Neural cell (in vitro differentiated cells): ENCODE measurements at regions not wholly inside any gene's neighbourhood (a gene's known extent, or its start where the extent isn't known, plus 50 kb on each side); places are given as distances from the start of the nearest gene placed in this dataset.

ENCODE experiments used
- H2AFZ ChIP-seq: fragments of 200-600, 300-800 bp; sonication (generic), shearing (Covaris generic); 2 replicates; pipeline ENCODE4 v1.6.0; 2014; ENCODE audit warnings: low read depth, mild to moderate bottlenecking, antibody characterized with exemption, low read length, moderate library complexity
- H3F3A ChIP-seq: fragments of 200-600 bp; shearing (Covaris generic); 2 replicates; pipeline ENCODE4 v1.6.1; 2016; ENCODE audit warnings: mild to moderate bottlenecking, moderate library complexity, mixed read lengths, antibody characterized with exemption, low read length; ENCODE audit not compliant: insufficient read depth, poor library complexity, severe bottlenecking
- H3K27ac ChIP-seq: fragments of 200-600, 300-800 bp; sonication (generic), shearing (Covaris generic); 2 replicates; pipeline ENCODE4 v1.5.1; 2014; ENCODE audit warnings: mild to moderate bottlenecking, low read length, moderate library complexity
- H3K27me3 ChIP-seq: fragments of 300-800, 200-600 bp; sonication (generic), shearing (Covaris generic); 2 replicates; pipeline ENCODE4 v1.6.0; 2014; ENCODE audit warnings: mild to moderate bottlenecking, low read depth, low read length, moderate library complexity; ENCODE audit not compliant: insufficient read depth
- H3K36me3 ChIP-seq: fragments of 300-800, 200-600 bp; sonication (generic), shearing (Covaris generic); 2 replicates; pipeline ENCODE4 v1.5.1; 2014; ENCODE audit warnings: mild to moderate bottlenecking, antibody characterized with exemption, low read length, moderate library complexity; ENCODE audit not compliant: insufficient read depth
- H3K4me2 ChIP-seq: fragments of 300-800, 200-600 bp; sonication (generic), shearing (Covaris generic); 2 replicates; pipeline ENCODE4 v1.6.0; 2014; ENCODE audit warnings: mild to moderate bottlenecking, low read length
- H3K4me3 ChIP-seq: fragments of 300-800, 200-600 bp; sonication (generic), shearing (Covaris generic); 2 replicates; pipeline ENCODE4 v1.5.1; 2014; ENCODE audit warnings: mild to moderate bottlenecking, low read length, moderate library complexity
- H3K79me2 ChIP-seq: fragments of 200-600 bp; shearing (Covaris generic); replicated peaks from 2 replicates; pipeline ENCODE4 v1.6.0; 2014; ENCODE audit warnings: mild to moderate bottlenecking, low read length, moderate library complexity; ENCODE audit not compliant: insufficient read depth
- H3K9ac ChIP-seq: fragments of 300-800, 200-600 bp; sonication (generic), shearing (Covaris generic); 2 replicates; pipeline ENCODE4 v1.6.1; 2016; ENCODE audit warnings: mild to moderate bottlenecking, low read length, mixed read lengths
- H3K9me2 ChIP-seq: fragments of 200-600 bp; shearing (Covaris generic); 2 replicates; pipeline ENCODE4 v1.6.1; 2016; ENCODE audit warnings: mild to moderate bottlenecking, low read length, mixed read lengths; ENCODE audit not compliant: insufficient read depth
- H3K9me3 ChIP-seq: fragments of 200-600, 300-800 bp; sonication (generic), shearing (Covaris generic); 2 replicates; pipeline ENCODE4 v1.6.1; 2016; ENCODE audit warnings: mild to moderate bottlenecking, mixed run types, low read length, moderate library complexity, mixed read lengths
- H4K20me1 ChIP-seq: fragments of 200-600 bp; shearing (Covaris generic); 2 replicates; pipeline ENCODE4 v1.6.1; 2016; ENCODE audit warnings: mild to moderate bottlenecking, mixed run types; ENCODE audit not compliant: insufficient read depth
- CTCF ChIP-seq: fragments of 450-650 bp; IDR thresholded peaks from 2 replicates; pipeline ENCODE4 v1.5.1; 2014; ENCODE audit warnings: antibody characterized with exemption, mild to moderate bottlenecking, moderate library complexity; ENCODE audit not compliant: poor library complexity, severe bottlenecking
- EP300 ChIP-seq: fragments of 450-650 bp; conservative IDR thresholded peaks from 2 replicates; pipeline ENCODE4 v1.6.1; 2014; ENCODE audit warnings: antibody characterized with exemption, mild to moderate bottlenecking, moderate library complexity; ENCODE audit not compliant: poor library complexity, severe bottlenecking
- EZH2 ChIP-seq: fragments of 200-600, 300-800 bp; shearing (Covaris generic), sonication (generic); IDR thresholded peaks from 2 replicates; pipeline ENCODE4 v1.6.1; 2014; ENCODE audit warnings: antibody characterized with exemption, low read length, borderline replicate concordance, mild to moderate bottlenecking; ENCODE audit not compliant: insufficient read depth, poor library complexity, severe bottlenecking
- MXI1 ChIP-seq: fragments of 450-650 bp; conservative IDR thresholded peaks from 2 replicates; pipeline ENCODE4 v1.6.1; 2014; ENCODE audit warnings: antibody characterized with exemption, mild to moderate bottlenecking; ENCODE audit not compliant: poor library complexity, severe bottlenecking
- POLR2AphosphoS5 ChIP-seq: IDR thresholded peaks from 2 replicates; pipeline ENCODE4 v1.6.1; 2012
- RAD21 ChIP-seq: fragments of 450-650 bp; conservative IDR thresholded peaks from 2 replicates; pipeline ENCODE4 v1.6.1; 2014; ENCODE audit warnings: antibody characterized with exemption, mild to moderate bottlenecking, moderate library complexity
- REST ChIP-seq: IDR thresholded peaks from 2 replicates; pipeline ENCODE4 v1.6.1; 2012; ENCODE audit warnings: borderline replicate concordance
- SMC3 ChIP-seq: fragments of 450-650 bp; conservative IDR thresholded peaks from 2 replicates; pipeline ENCODE4 v1.6.1; 2014; ENCODE audit warnings: antibody characterized with exemption, mild to moderate bottlenecking, moderate library complexity; ENCODE audit not compliant: poor library complexity
- TAF1 ChIP-seq: IDR thresholded peaks from 2 replicates; pipeline ENCODE4 v1.6.1; 2012; ENCODE audit warnings: low read depth

GRCh38 chr12:105843986-105844760, 294.6 kb downstream of the NUAK1 start:
- no peak overlapping the region for H3K27ac ChIP-seq
- TF ChIP-seq CTCF (no peak), TAF1 (no peak), POLR2AphosphoS5 (no peak), EP300 (no peak), MXI1 (no peak), RAD21 (no peak)

GRCh38 chr12:105846331-105846730, 292.4 kb downstream of the NUAK1 start:
- no peak overlapping the region for H3K4me3 ChIP-seq
- H3K79me2 ChIP-seq: no peaks in the 10 kb centered on the region
- H3K4me2 ChIP-seq: no peak overlapping the region
- no peak overlapping the region for H2AFZ ChIP-seq
- H3K9me3 ChIP-seq: no peaks in the 10 kb centered on the region
- no peaks in the 10 kb centered on the region for H3F3A ChIP-seq
- H3K9ac ChIP-seq: no peak overlapping the region
- H3K9me2 ChIP-seq: no peaks in the 10 kb centered on the region
- no peaks in the 10 kb centered on the region for H3K36me3 ChIP-seq
- no peak overlapping the region for H3K27ac ChIP-seq
- no peak for TF ChIP-seq RAD21
- no peaks in the 10 kb centered on the region for H4K20me1 ChIP-seq
- H3K27me3 ChIP-seq: no peaks in the 10 kb centered on the region

More at GRCh38 chr12:105843986-105844760, 294.6 kb downstream of the NUAK1 start:
- Histone ChIP-seq H3F3A (no peaks in the 10 kb centered on the region), H3K79me2 (no peaks in the 10 kb centered on the region), H4K20me1 (no peaks in the 10 kb centered on the region), H2AFZ (no peak overlapping the region), H3K9ac (no peak overlapping the region), H3K27me3 (no peaks in the 10 kb centered on the region), H3K9me2 (no peaks in the 10 kb centered on the region), H3K9me3 (no peaks in the 10 kb centered on the region), H3K4me3 (no peak overlapping the region), H3K4me2 (no peak overlapping the region), H3K36me3 (no peaks in the 10 kb centered on the region)

DNA sequence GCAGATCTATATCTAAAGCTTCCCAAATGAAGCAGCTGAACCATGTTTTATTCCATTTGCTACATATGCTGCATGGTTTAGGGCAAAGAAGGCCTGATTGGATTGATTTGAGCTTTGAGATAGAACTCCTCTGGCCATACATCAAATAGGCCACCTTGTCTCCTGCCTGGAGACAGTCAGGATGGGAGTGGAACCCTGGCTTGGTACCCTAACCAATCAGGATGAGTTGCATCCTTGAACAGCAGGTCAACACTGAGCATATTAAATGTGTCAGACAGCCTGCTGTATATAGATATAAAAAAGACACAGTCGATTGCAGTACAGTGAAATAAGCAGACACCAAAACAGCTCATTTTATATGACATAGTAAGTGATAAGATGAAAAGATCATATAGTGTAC, 291.7 kb downstream of the NUAK1 start:
- Histone ChIP-seq H4K20me1 (no peaks in the 10 kb centered on the region), H3K27ac (no peak overlapping the region), H3K27me3 (no peaks in the 10 kb centered on the region), H3F3A (no peaks in the 10 kb centered on the region), H3K9ac (no peak overlapping the region), H3K9me2 (no peaks in the 10 kb centered on the region), H3K36me3 (no peaks in the 10 kb centered on the region), H3K4me2 (no peak overlapping the region), H3K9me3 (no peaks in the 10 kb centered on the region), H3K79me2 (no peaks in the 10 kb centered on the region), H3K4me3 (no peak overlapping the region), H2AFZ (no peak overlapping the region)
- TF ChIP-seq TAF1 (no peak), EP300 (no peak), CTCF (no peak), SMC3 (no peak), RAD21 (no peak), EZH2 (no peak), REST (no peak), POLR2AphosphoS5 (no peak)
